GM12891 (cell line): ENCODE measurements at regions not wholly inside any gene's neighbourhood (a gene's known extent, or its start where the extent isn't known, plus 50 kb on each side); places are given as distances from the start of the nearest gene placed in this dataset.

Experiments used
- PAX5 ChIP-seq: IDR thresholded peaks from 2 replicates; pipeline ENCODE4 v1.6.1; 2011; ENCODE audit warnings: low read length, moderate library complexity, mild to moderate bottlenecking; ENCODE audit not compliant: insufficient read depth, severe bottlenecking
- POLR2A ChIP-seq: IDR thresholded peaks from 2 replicates; pipeline ENCODE4 v1.6.1; 2011; ENCODE audit warnings: low read depth, low read length, control low read depth
- POLR2AphosphoS5 ChIP-seq: IDR thresholded peaks from 2 replicates; pipeline ENCODE4 v1.6.1; 2011; ENCODE audit warnings: low read depth, low read length, control low read depth
- POU2F2 ChIP-seq: IDR thresholded peaks from 2 replicates; pipeline ENCODE4 v1.6.1; 2011; ENCODE audit warnings: low read depth, mild to moderate bottlenecking, control low read depth, low read length, moderate library complexity
- SPI1 ChIP-seq: IDR thresholded peaks from 2 replicates; pipeline ENCODE4 v1.6.1; 2011; ENCODE audit warnings: low read depth, low read length, control low read depth
- TAF1 ChIP-seq: IDR thresholded peaks from 2 replicates; pipeline ENCODE4 v1.6.1; 2011; ENCODE audit warnings: low read depth, low read length, control low read depth

GRCh38 chr5:138649316-138649720 lies 74.1 kb upstream of the HSPA9 start:
- TF ChIP-seq SPI1 = no peak
- TF ChIP-seq POLR2A = no peak
- TF ChIP-seq POLR2AphosphoS5 = no peak
- TF ChIP-seq PAX5 = no peak
- peak; percentile 86 for TF ChIP-seq POU2F2
- no peak for TF ChIP-seq TAF1
